Activated CD4-positive, alpha-beta T cell treated with anti-CD3 and anti-CD28 coated beads for 4 hours (primary cell): ENCODE measurements at regions not wholly inside any gene's neighbourhood (a gene's known extent, or its start where the extent isn't known, plus 50 kb on each side); places are given as distances from the start of the nearest gene placed in this dataset.
"Not testable (repeated sequence)": the region's sequence is repeated elsewhere in the genome, so short reads cannot be mapped to it uniquely, and the experiment has no call there.

Experiments used
- DNase-seq, 2 donors: peaks; one replicate each; pipeline ENCODE4 v3.0.0-alpha.2; 2020

DNA sequence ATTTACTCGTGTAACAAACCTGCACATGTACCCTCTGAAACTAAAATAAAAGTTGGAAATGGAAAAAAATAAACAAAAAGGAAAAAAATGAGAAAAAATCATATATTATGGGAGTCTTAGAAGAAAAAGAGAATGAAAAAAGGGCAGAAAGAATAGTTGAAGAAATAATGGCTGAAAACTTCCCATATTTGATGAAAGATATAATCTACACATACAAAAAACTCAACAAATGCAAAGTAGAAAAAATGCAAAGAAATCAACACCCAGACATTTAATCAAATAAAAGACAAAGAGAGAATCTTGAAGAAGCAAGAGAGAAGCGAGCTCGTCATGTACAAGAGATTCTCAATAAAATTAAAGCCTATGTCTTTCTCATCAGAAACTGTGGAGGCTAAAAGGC lies 73.8 kb downstream of the SLC25A46 start:
- DNase-seq: no peak

DNA sequence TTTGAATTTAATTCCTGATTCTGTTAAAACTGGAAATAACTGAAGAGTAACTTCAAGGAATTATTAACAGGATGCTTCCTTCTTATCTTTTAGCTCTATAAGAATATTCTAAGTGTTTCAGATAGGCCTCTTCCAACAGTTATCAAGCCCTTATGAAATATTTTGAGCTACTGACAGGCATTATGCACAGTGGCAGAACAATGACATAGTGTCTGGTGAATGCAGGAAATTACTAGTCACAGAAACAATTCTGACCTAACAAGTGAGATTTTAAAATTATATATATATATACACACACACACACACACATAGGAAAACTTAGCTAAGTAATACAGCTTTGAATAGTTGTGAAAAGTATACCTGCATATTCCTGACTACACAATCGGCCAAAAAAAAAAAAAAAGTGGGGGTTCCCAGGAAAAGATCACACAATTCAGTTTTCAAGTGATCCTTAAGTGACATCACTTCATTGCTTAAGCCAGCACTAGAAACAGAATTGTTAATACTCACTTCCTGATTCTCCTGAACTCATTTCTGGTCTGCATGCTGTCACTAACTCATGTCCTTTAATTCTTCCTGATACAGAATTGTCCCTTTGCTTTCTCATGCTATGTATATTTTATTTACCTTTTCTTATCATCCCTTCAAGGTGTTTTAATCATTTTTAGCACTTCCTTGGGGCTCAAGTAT lies 77.3 kb downstream of the SLC25A46 start:
- DNase-seq: no peak

DNA sequence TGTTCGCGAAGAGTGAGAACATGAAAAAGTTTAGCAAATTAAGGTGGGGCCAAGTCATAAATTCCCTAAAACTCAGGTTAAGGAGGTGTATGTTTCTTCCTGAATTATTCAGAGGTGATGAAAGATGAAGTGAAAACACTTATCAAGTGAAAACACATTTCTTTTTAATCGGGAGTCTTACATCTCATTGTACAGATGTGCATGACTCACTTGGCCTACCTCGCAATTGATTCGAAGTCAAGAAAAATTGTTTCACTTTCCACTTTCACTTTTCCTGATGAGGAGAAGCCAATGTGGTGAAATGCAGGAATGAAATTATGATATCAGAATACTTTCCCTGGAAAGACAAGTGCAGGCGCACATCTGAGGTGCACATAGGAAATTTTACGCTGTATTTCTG lies 78.7 kb downstream of the SLC25A46 start:
- no peak for DNase-seq

DNA sequence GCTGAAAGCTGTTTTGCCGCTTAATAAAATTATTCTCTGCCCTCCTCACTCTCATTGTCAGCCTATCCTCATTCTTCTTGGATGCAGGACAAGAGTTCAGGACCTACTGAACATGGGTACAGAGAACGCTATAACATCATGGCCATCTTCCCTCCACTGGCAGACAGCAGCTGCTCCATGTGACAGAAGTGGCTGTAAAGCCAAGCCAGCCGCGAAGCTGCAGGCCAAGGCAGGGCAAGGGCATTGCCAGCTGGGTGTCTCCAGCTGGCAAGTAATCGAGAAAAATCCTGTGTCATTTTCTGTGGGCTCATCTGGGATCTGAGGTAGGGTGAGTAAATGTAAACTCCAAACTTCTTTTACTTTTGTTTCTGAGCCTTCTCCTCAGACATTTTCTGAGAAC lies 84.8 kb downstream of the SLC25A46 start:
- DNase-seq: no peak

DNA sequence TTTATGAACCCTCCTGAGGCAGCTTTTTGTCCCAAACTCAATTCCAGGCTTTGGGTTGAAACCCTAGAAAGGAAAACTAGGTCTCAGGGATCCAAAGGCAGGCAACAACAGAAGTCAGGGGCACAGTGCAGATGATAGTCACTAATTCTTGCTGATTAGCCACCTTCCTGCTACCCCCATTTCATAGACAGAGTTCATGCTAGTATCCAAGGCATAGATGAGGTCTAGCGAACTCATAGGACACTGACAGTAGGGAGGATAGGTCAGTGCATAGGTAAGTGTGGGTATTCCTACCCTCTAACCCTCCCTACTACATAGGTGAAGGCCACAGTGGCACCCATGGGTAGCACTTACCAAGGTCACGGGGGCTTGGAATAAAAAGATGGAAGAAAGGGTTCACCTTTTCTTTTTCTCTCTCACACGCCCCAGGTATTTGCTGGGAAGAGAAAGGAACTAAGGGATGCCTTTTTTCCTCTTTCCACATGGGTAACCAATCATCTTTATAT lies 86.2 kb downstream of the SLC25A46 start:
- DNase-seq: no peak

DNA sequence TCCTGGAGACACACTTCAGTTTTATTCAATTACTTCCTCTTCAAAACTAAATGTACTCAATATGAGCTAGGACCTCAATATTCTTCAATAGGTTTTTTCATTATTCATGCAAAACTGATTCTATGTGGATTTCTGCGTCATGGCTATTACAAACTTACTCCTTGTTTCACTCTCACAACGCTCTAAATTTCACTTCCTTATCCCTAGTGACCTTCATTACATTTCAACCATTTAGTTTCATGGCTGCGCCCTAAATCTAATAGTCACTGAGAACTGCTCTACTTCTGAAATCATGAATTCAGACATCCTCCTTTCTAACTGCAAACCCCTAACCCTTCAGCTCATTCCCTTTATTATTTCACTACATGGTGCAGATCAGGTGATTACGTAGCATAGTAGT lies 93.9 kb downstream of the SLC25A46 start:
- DNase-seq: no peak

- not testable (repeated sequence) for DNase-seq
Measured at GRCh38 chr5:110834933-110835332, 96.1 kb downstream of the SLC25A46 start.

GRCh38 chr5:110836851-110837250 lies 98.0 kb downstream of the SLC25A46 start:
- DNase-seq: no peak

GRCh38 chr5:110838357-110838756 lies 99.5 kb downstream of the SLC25A46 start:
- DNase-seq: not testable (repeated sequence)

GRCh38 chr5:110838961-110839360 lies 100.2 kb downstream of the SLC25A46 start:
- DNase-seq: no peak

DNA sequence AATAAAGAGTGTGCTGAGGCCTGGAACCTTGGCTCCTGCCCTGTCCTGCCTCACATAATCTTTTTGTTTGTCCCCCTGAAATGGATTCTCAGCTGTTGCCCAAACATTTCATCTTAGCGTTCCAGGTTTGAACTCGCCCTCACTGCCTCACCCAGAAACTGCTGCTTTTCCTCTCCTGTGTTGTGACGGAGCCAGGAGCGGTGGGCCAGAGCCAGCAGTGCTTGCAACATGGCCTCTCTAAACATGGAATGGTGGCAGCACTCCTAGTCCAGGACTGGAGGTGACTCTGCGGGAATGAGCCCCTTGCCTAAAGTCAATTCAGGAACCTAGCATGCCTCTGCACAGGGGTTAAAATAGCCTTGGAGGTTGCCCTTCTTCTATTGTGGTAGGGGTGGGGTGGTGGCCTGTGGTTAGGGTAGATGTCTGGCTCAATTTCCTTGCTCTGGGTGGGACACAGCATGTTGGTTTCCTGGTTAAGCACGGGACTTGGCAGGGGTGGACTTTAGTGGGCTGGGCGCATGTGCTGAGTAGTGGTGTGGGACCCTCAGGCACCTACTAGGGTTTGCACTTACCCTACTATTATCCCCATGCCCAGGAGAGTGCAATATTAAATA lies 101.6 kb downstream of the SLC25A46 start:
- DNase-seq: no peak

- no peak for DNase-seq
Measured at GRCh38 chr5:110841137-110841536, 102.3 kb downstream of the SLC25A46 start.

DNA sequence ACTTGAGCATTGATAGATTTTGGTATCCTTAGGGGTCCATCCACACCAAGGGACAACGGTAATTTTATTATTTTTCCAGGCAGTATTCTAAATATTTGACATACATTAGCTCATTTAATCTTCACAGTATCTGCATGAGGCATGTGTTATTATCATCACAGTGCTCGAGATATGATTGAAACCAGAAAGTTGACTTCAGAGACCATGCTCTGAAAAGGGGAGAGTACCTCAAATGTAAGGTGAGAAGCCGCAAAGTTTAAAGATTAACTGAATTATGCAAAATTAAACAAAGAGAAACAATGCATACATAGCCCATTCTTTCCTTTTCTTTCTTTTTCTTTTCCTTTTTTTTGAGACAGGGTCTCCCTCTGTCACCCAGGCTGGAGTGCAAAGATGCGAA lies 104.1 kb downstream of the SLC25A46 start:
- no peak for DNase-seq

DNA sequence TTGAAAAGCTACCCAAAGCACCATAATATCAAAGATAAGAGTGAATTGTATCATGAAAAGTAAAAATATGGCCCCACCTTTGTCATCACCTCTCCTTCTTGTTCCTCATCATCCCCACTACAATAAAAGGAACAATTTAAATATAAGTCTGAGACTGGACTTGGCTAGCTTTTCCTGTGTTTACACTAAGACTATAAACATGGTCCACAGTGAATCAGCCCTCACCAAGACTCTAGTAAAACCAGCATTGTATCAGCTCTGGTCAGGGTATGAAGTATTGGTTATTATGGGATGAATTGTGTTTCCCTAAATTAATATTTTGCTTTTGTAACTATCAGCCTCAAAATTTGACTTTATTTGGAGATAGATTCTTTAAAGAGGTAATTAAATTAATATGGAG lies 105.4 kb downstream of the SLC25A46 start:
- no peak for DNase-seq

DNA sequence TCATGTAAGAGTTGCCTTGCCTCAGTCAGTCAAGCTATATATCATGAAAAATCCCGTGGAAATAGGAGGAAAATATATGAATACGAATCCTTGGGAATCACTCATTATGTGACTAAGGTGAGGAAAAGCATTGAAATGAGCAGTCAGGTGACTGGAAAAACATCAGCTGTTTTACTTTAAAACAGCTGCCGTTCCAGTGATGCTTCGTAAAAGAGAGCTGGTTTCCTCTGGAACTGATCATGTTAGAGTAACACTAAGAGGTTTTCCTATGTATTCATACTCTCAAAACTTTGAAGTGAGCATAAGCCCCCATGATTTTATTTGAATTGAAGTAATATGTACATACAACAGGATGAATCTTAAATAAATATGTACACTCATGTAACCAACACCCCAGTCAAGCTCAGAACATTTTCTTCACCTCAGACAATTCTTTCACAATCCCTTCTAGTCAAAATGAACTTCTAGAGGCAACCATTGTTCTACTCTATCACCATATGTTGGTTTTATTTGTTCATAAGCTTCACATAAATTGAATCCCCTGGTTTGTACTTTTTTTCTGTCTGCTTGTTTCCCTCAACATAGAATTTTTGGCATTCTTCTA lies 107.7 kb downstream of the SLC25A46 start:
- no peak for DNase-seq

- DNase-seq: no peak
Measured at GRCh38 chr5:110851357-110851756, 112.5 kb downstream of the SLC25A46 start.

DNA sequence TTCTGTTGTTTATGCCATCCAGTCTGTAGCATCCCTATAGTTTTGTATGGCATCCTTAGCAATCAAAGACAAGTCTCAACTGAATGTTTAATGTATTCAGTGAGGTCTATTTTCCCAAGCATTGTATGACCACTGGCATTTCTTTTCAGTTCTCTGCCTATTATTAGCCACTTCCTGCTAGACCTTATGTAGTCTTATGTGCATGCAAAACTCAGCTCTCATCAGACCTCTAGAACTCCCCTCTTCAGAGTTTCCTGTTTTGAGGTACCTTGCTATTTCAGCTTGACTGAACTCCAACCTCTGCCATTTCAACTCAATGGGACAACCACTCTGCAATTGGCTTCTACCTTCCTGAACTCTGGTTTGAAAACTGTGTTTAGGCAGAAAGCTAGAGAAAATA lies 113.2 kb downstream of the SLC25A46 start:
- no peak for DNase-seq

- DNase-seq: no peak
Measured at GRCh38 chr5:110852541-110852940, 113.7 kb downstream of the SLC25A46 start.

GRCh38 chr5:110853267-110853666 lies 114.5 kb downstream of the SLC25A46 start:
- no peak for DNase-seq

GRCh38 chr5:110854200-110854599 lies 115.4 kb downstream of the SLC25A46 start:
- DNase-seq: no peak

- no peak for DNase-seq
Measured at GRCh38 chr5:110855961-110856360, 117.2 kb downstream of the SLC25A46 start.

GRCh38 chr5:110865400-110866094 lies 126.7 kb downstream of the SLC25A46 start:
- peak in 1 of 2 donors; percentile 0 for DNase-seq

DNA sequence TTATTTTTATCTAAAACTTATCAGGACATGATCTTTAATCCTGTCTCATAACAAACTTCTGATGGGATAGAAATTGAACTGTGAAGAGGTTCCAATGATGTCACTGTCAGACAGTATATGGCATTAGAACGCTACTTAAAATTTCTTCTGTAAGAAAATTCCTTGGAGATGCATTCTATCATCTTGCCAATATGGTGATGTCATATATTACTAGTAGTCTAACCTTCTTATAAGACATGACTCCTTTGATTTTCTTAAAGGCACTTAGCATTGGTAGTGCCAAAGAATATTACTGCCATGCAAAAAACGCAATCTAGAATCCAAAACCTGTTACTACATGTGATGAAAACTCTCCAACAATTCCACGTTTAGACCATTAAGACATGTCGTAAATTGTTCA lies 131.1 kb downstream of the SLC25A46 start:
- DNase-seq: no peak

DNA sequence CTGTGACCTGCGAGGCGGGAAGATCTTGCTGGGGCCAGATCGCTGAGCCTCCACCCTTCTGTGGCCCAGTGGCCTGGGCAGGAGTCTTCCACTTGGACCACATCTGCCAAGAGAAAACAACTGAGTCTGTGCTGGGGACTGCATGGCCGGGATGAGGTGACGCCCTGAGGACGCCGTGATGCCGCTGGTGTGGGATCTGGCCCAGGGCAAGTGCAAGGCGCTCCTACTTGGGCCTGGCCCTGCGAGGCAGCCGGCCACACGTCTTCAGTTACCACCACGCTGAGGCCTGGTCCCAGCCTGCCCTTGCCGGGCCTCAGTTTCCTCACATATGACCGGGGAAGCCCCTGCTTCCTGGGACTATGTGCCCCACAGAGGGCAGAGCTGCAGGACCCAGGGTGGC lies 133.4 kb downstream of the SLC25A46 start:
- no peak for DNase-seq
